ENCODE measurements at regions not wholly inside any gene's neighbourhood (a gene's known extent, or its start where the extent isn't known, plus 50 kb on each side); places are given as distances from the start of the nearest gene placed in this dataset.

- TF ChIP-seq CTCF (IDR thresholded peaks at IDR 0.05) (no peak), KAT7 (CRISPR knock-in tag; IDR thresholded peaks at IDR 0.05; ENCODE audit: borderline replicate concordance) (no peak), ZNF138 (CRISPR knock-in tag; conservative IDR thresholded peaks at IDR 0.05) (no peak), AFF4 (CRISPR knock-in tag; IDR thresholded peaks at IDR 0.05; ENCODE audit: borderline replicate concordance) (no peak), USF1 (CRISPR knock-in tag; IDR thresholded peaks at IDR 0.05) (no peak), E2F4 (CRISPR knock-in tag; IDR thresholded peaks at IDR 0.05; ENCODE audit: borderline replicate concordance, low read depth) (no peak), MAX (CRISPR knock-in tag; IDR thresholded peaks at IDR 0.05) (no peak), IRF1 (CRISPR knock-in tag; IDR thresholded peaks at IDR 0.05) (no peak)
These were observed 922.2 kb downstream of the TBL1XR1 start for GRCh38 chr3:176275113-176275512.

Data from WTC11 (cell line).